Keratinocyte (primary cell): ENCODE measurements at regions not wholly inside any gene's neighbourhood (a gene's known extent, or its start where the extent isn't known, plus 50 kb on each side); places are given as distances from the start of the nearest gene placed in this dataset.

Experiments
- DNase-seq: peaks from one replicate; pipeline ENCODE4 v3.0.0-alpha.2; 2011; ENCODE audit warnings: low read depth, missing footprints, low spot score
- FAIRE-seq: peaks from 2 replicates; lab custom pipeline; 2011; peaks lifted over from hg19 to GRCh38; lab: Jason Lieb, UNC
- H2AFZ ChIP-seq: 2 replicates; pipeline ENCODE4 v1.6.0; 2012; ENCODE audit warnings: low read length, control low read depth, inconsistent platforms; ENCODE audit not compliant: control insufficient read depth
- H3K27ac ChIP-seq: 2 replicates; pipeline ENCODE4 v1.5.1; 2011; ENCODE audit warnings: low read length; ENCODE audit not compliant: control insufficient read depth, insufficient read depth
- H3K27me3 ChIP-seq: 3 replicates; pipeline ENCODE4 v1.6.0; 2011; ENCODE audit warnings: low read length; ENCODE audit not compliant: control insufficient read depth, insufficient read depth; ENCODE audit errors: extremely low read depth
- H3K36me3 ChIP-seq, 2 experiments: 2 replicates in 1 of 2; 3 replicates in 1 of 2; pipeline ENCODE4 v1.5.1; 2011; ENCODE audit warnings: low read length in 2 of 2, mild to moderate bottlenecking in 1 of 2; ENCODE audit not compliant: control insufficient read depth in 2 of 2, insufficient read depth in 2 of 2; ENCODE audit errors: extremely low read depth in 1 of 2
- H3K4me1 ChIP-seq: 3 replicates; pipeline ENCODE4 v1.5.1; 2011; ENCODE audit warnings: low read length; ENCODE audit not compliant: control insufficient read depth, insufficient read depth; ENCODE audit errors: extremely low read depth
- H3K4me2 ChIP-seq: 3 replicates; pipeline ENCODE4 v1.6.0; 2011; ENCODE audit warnings: low read depth, low read length; ENCODE audit not compliant: control insufficient read depth, insufficient read depth; ENCODE audit errors: extremely low read depth
- H3K4me3 ChIP-seq, 3 experiments: fragments of 200-600 bp in 1 of 3; sonication (generic) in 1 of 3; 2 replicates in 2 of 3; 3 replicates in 1 of 3; pipeline ENCODE4 v1.5.1; 2011 to 2016; ENCODE audit warnings: low read length in 3 of 3, mild to moderate bottlenecking in 3 of 3, control low read depth in 2 of 3, inconsistent platforms in 1 of 3, low read depth in 1 of 3, mixed read lengths in 1 of 3, mixed run types in 1 of 3, moderate library complexity in 1 of 3; ENCODE audit not compliant: control insufficient read depth in 2 of 3, insufficient read depth in 2 of 3; ENCODE audit errors: extremely low read depth in 1 of 3
- H3K79me2 ChIP-seq: 2 replicates; pipeline ENCODE4 v1.6.0; 2012; ENCODE audit warnings: low read length; ENCODE audit not compliant: control insufficient read depth, insufficient read depth
- H3K9ac ChIP-seq: 3 replicates; pipeline ENCODE4 v1.6.0; 2011; ENCODE audit warnings: low read length; ENCODE audit not compliant: control insufficient read depth, insufficient read depth; ENCODE audit errors: extremely low read depth
- H3K9me1 ChIP-seq: 3 replicates; pipeline ENCODE4 v1.6.0; 2011; ENCODE audit warnings: low read length; ENCODE audit not compliant: control insufficient read depth, insufficient read depth; ENCODE audit errors: extremely low read depth
- H3K9me3 ChIP-seq: 2 replicates; pipeline ENCODE4 v1.5.1; 2012; ENCODE audit warnings: low read depth, low read length; ENCODE audit not compliant: control insufficient read depth
- H4K20me1 ChIP-seq: 3 replicates; pipeline ENCODE4 v1.6.0; 2011; ENCODE audit warnings: low read length; ENCODE audit not compliant: control insufficient read depth, insufficient read depth; ENCODE audit errors: extremely low read depth
- CTCF ChIP-seq, 3 experiments: IDR thresholded peaks in 1 of 3; conservative IDR thresholded peaks in 1 of 3; optimal IDR thresholded peaks in 1 of 3; 2 replicates in 2 of 3; 3 replicates in 1 of 3; pipeline versions ENCODE3 to v1.5.1; 2011; ENCODE audit warnings: low read length in 3 of 3, mild to moderate bottlenecking in 3 of 3, moderate library complexity in 2 of 3, control low read depth in 1 of 3, inconsistent platforms in 1 of 3; ENCODE audit not compliant: insufficient read depth in 2 of 3; ENCODE audit errors: extremely low read depth in 1 of 3
- EZH2 ChIP-seq: IDR thresholded peaks from one replicate; pipeline ENCODE4 v1.6.1; 2012; ENCODE audit warnings: inconsistent platforms, mild to moderate bottlenecking, low read length, moderate library complexity
- dilution Hi-C: fragments of 300-500 bp; cut with MboI; formaldehyde crosslinking; loops from one replicate; pipeline ENCODE4 v1.7.0; 2020; ENCODE audit warnings: low sequenced_read_pairs; ENCODE audit not compliant: extremely low pct_ligation_motif_present

DNA sequence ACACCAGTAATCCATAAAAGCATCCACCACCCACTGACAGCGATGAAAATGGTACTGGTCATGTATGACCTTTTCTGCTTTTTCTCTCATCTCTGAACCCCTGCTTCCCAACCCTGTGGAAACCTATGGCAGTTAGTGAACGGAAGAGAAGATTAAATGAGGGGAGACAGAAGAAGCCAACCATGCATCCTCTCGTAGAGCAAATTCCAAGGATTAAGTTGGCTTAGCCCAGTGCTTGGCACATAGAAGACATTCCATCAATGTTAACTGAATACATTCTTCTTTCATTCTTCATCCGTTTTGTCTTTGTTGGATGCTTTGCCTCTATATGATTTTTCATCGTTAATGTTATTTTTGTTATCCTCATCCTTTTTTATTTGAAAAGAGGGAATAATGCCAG, 339.7 kb upstream of the FLRT2 start:
- no peak for FAIRE-seq
- dilution Hi-C loops, result no loop called here
- TF ChIP-seq EZH2 (no peak), CTCF (optimal IDR thresholded peaks at IDR 0.05 in 1 of 3, IDR thresholded peaks at IDR 0.05 in 1 of 3, conservative IDR thresholded peaks at IDR 0.05 in 1 of 3; ENCODE audit: extremely low read depth in 1 of 3, insufficient read depth in 2 of 3, low read length in 3 of 3) (no peak)

GRCh38 chr14:85191986-85192385, 338.0 kb upstream of the FLRT2 start:
- Histone ChIP-seq H3K4me3 (no peak overlapping the region), H3K9ac (no peak overlapping the region), H3K36me3 (no peaks in the 10 kb centered on the region), H2AFZ (no peak overlapping the region), H3K27me3 (no peaks in the 10 kb centered on the region), H4K20me1 (no peaks in the 10 kb centered on the region), H3K4me1 (peaks cover 14% of the 10 kb centered on the region), H3K9me3 (no peaks in the 10 kb centered on the region), H3K27ac (no peak overlapping the region), H3K4me2 (no peak overlapping the region), H3K79me2 (no peaks in the 10 kb centered on the region), H3K9me1 (no peaks in the 10 kb centered on the region)
- TF ChIP-seq EZH2 (no peak), CTCF (optimal IDR thresholded peaks at IDR 0.05 in 1 of 3, IDR thresholded peaks at IDR 0.05 in 1 of 3, conservative IDR thresholded peaks at IDR 0.05 in 1 of 3; ENCODE audit: extremely low read depth in 1 of 3, insufficient read depth in 2 of 3, low read length in 3 of 3) (no peak)
- FAIRE-seq (peak; percentile 75), DNase-seq (no peak)
- dilution Hi-C loops, result no loop called here

More for the DNA sequence above, 339.7 kb upstream of the FLRT2 start:
- DNase-seq, result no peak
- no peaks in the 10 kb centered on the region for H3K9me1 ChIP-seq
- H3K9ac ChIP-seq, result no peak overlapping the region
- no peak overlapping the region for H3K4me2 ChIP-seq
- H3K27ac ChIP-seq, result no peak overlapping the region
- H4K20me1 ChIP-seq, result no peaks in the 10 kb centered on the region
- H3K4me3 ChIP-seq, result no peak overlapping the region
- no peaks in the 10 kb centered on the region for H3K9me3 ChIP-seq
- H2AFZ ChIP-seq, result no peak overlapping the region
- H3K79me2 ChIP-seq, result no peaks in the 10 kb centered on the region
- peaks cover 14% of the 10 kb centered on the region for H3K4me1 ChIP-seq
- H3K27me3 ChIP-seq, result no peaks in the 10 kb centered on the region
- no peaks in the 10 kb centered on the region for H3K36me3 ChIP-seq
